Glutamatergic neuron (in vitro differentiated cells): ENCODE measurements at regions not wholly inside any gene's neighbourhood (a gene's known extent, or its start where the extent isn't known, plus 50 kb on each side); places are given as distances from the start of the nearest gene placed in this dataset.

Source experiments
- DNase-seq: peaks from one replicate; pipeline ENCODE4 v3.0.0; 2022
- H3K27ac Mint-ChIP-seq: one replicate; pipeline ENCODE4 v1.8.0; 2020; ENCODE audit warnings: mild to moderate bottlenecking, mixed read lengths, inconsistent platforms; ENCODE audit not compliant: unreplicated experiment
- H3K27me3 Mint-ChIP-seq: one replicate; pipeline ENCODE4 v1.8.0; 2020; ENCODE audit warnings: mild to moderate bottlenecking, moderate library complexity, mixed read lengths, inconsistent platforms; ENCODE audit not compliant: unreplicated experiment
- H3K36me3 Mint-ChIP-seq: one replicate; pipeline ENCODE4 v1.8.0; 2020; ENCODE audit warnings: mild to moderate bottlenecking, mixed read lengths, inconsistent platforms; ENCODE audit not compliant: unreplicated experiment
- H3K4me1 Mint-ChIP-seq: one replicate; pipeline ENCODE4 v1.8.0; 2020; ENCODE audit warnings: mild to moderate bottlenecking, low read depth, mixed read lengths, inconsistent platforms; ENCODE audit not compliant: unreplicated experiment
- H3K4me3 Mint-ChIP-seq: one replicate; pipeline ENCODE4 v1.8.0; 2020; ENCODE audit warnings: mild to moderate bottlenecking, mixed read lengths, inconsistent platforms; ENCODE audit not compliant: unreplicated experiment
- H3K9me3 Mint-ChIP-seq: one replicate; pipeline ENCODE4 v1.8.0; 2020; ENCODE audit warnings: mild to moderate bottlenecking, moderate library complexity, mixed read lengths, inconsistent platforms; ENCODE audit not compliant: unreplicated experiment
- TF ChIP-seq, protein P1 (sequence below): fragments of 200-600 bp; sonication (generic); IDR thresholded peaks from one replicate; pipeline ENCODE4 v1.5.0; 2021; ENCODE audit not compliant: partially characterized antibody, unreplicated experiment

DNA sequence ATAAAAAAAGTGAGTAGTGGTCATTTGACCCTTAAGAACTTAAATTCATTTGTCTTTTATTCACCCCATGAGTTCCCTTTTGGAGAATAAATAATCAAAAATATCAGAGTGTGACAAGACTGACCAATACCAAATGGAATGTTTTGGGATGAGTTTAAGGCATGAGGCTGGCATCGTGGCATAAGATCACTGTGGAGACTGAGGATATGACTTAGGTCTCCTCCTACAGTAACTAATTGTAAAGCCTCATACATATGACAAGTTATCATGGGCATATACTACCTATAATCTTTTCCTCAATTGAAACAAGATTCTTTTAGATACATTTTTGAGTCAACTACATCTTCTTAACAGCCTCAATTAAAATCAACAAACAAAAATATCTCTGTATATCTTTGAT lies 782.0 kb downstream of the SLITRK1 start:
- DNase-seq = no peak
- Mint-ChIP-seq H3K9me3 (no peaks in the 10 kb centered on the region), H3K27ac (no peak overlapping the region), H3K27me3 (peaks cover 2% of the 10 kb centered on the region), H3K36me3 (no peaks in the 10 kb centered on the region), H3K4me3 (no peak overlapping the region), H3K4me1 (no peaks in the 10 kb centered on the region)
- TF ChIP-seq, protein P1, sequence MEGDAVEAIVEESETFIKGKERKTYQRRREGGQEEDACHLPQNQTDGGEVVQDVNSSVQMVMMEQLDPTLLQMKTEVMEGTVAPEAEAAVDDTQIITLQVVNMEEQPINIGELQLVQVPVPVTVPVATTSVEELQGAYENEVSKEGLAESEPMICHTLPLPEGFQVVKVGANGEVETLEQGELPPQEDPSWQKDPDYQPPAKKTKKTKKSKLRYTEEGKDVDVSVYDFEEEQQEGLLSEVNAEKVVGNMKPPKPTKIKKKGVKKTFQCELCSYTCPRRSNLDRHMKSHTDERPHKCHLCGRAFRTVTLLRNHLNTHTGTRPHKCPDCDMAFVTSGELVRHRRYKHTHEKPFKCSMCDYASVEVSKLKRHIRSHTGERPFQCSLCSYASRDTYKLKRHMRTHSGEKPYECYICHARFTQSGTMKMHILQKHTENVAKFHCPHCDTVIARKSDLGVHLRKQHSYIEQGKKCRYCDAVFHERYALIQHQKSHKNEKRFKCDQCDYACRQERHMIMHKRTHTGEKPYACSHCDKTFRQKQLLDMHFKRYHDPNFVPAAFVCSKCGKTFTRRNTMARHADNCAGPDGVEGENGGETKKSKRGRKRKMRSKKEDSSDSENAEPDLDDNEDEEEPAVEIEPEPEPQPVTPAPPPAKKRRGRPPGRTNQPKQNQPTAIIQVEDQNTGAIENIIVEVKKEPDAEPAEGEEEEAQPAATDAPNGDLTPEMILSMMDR = no peak

DNA sequence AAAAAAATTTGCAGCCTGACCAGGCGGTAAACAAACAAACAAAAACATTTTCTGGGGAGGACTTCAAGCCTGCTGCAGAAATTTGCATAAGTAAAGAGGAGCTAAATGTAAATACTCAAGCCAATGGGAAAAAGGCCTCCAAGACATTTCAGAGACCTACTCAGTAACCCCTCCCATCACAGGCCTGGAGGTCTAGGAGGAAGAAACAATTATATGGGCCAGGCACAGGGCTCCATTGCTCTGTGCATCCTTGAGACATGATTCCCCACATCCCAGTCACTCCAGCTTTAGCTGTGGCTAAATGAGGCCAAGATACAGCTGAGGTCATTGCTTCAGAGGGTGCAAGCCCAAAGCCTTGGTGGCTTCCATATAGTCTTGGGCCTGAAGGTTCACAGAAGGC lies 793.4 kb downstream of the SLITRK1 start:
- no peaks in the 10 kb centered on the region for H3K36me3 Mint-ChIP-seq
- H3K27ac Mint-ChIP-seq = no peak overlapping the region

DNA sequence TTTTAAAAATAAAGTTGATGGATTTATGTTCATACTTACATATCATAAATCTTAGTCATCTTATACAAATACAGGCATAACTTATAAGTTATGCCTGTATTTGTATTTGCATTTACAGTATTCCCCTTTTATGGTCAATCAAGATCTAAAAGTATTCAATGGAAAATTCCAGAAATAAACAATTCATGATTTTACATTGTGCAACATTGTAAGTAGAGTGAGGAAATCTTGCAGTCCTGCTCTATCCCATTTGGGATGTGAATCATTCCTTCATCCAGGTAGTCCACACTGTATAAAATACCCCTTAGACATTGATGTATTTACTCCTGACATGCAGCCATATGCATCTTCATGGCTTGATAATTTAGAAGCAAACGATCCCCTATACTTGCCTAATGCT lies 795.3 kb downstream of the SLITRK1 start:
- Mint-ChIP-seq H3K4me1 (no peaks in the 10 kb centered on the region), H3K27me3 (no peaks in the 10 kb centered on the region), H3K9me3 (peaks cover 4% of the 10 kb centered on the region), H3K27ac (no peak overlapping the region), H3K4me3 (no peak overlapping the region), H3K36me3 (no peaks in the 10 kb centered on the region)
- no peak for DNase-seq
- TF ChIP-seq, protein P1 = no peak

More for the DNA sequence above, 793.4 kb downstream of the SLITRK1 start:
- H3K9me3 Mint-ChIP-seq = peaks cover 4% of the 10 kb centered on the region
- DNase-seq = no peak
- H3K27me3 Mint-ChIP-seq = no peaks in the 10 kb centered on the region
- H3K4me1 Mint-ChIP-seq = no peaks in the 10 kb centered on the region
- no peak overlapping the region for H3K4me3 Mint-ChIP-seq
- TF ChIP-seq, protein P1 = no peak

- no peak for DNase-seq
- no peak overlapping the region for H3K4me3 Mint-ChIP-seq
- peaks cover 2% of the 10 kb centered on the region for H3K27me3 Mint-ChIP-seq
- TF ChIP-seq, protein P1 = no peak
- H3K9me3 Mint-ChIP-seq = peaks cover 4% of the 10 kb centered on the region
- H3K4me1 Mint-ChIP-seq = no peaks in the 10 kb centered on the region
- H3K36me3 Mint-ChIP-seq = no peaks in the 10 kb centered on the region
- H3K27ac Mint-ChIP-seq = no peak overlapping the region
Measured at GRCh38 chr13:83086088-83086487, 796.2 kb downstream of the SLITRK1 start.

- TF ChIP-seq, protein P1 = no peak
- H3K36me3 Mint-ChIP-seq = no peaks in the 10 kb centered on the region
Measured at GRCh38 chr13:83085186-83085900, 796.9 kb downstream of the SLITRK1 start.

More at GRCh38 chr13:83085186-83085900, 796.9 kb downstream of the SLITRK1 start:
- Mint-ChIP-seq H3K4me3 (no peak overlapping the region), H3K4me1 (no peaks in the 10 kb centered on the region), H3K9me3 (peaks cover 4% of the 10 kb centered on the region), H3K27me3 (peaks cover 2% of the 10 kb centered on the region), H3K27ac (no peak overlapping the region)
- DNase-seq = no peak
